Ovary (tissue), 3 donors: ENCODE measurements at regions not wholly inside any gene's neighbourhood (a gene's known extent, or its start where the extent isn't known, plus 50 kb on each side); places are given as distances from the start of the nearest gene placed in this dataset.

Experiments used
- CTCF ChIP-seq, 3 donors: fragments of 450-650 bp in 2 of 3; fragments of 200-600 bp in 1 of 3; IDR thresholded peaks; one replicate each; pipeline versions ENCODE4 v1.5.1 to v1.8.0; 2016 to 2022; ENCODE audit warnings: antibody characterized with exemption in 3 of 3, mild to moderate bottlenecking in 1 of 3
- EP300 ChIP-seq: sonication (generic); formaldehyde crosslinking; IDR thresholded peaks from one replicate; pipeline ENCODE4 v1.6.1; 2017; ENCODE audit warnings: antibody characterized with exemption
- POLR2A ChIP-seq: fragments of 450-650 bp; IDR thresholded peaks from one replicate; pipeline ENCODE4 v1.6.1; 2017; ENCODE audit warnings: antibody characterized with exemption, mild to moderate bottlenecking, moderate library complexity
- donor health status: DM: no; HTN: no; CAD: no.

GRCh38 chr10:11667756-11668155 is 56.3 kb upstream of the USP6NL start:
- TF ChIP-seq CTCF (IDR thresholded peaks at IDR 0.05), result no peak
- no peak for TF ChIP-seq POLR2A
- TF ChIP-seq EP300, result no peak
